BLaER1 (cell line): ENCODE measurements at regions not wholly inside any gene's neighbourhood (a gene's known extent, or its start where the extent isn't known, plus 50 kb on each side); places are given as distances from the start of the nearest gene placed in this dataset.

ENCODE experiments used
- H3K27ac ChIP-seq: shearing (Covaris generic); formaldehyde crosslinking; 2 replicates; pipeline ENCODE4 v1.8.1; 2022
- H3K27me3 ChIP-seq: shearing (Covaris generic); formaldehyde crosslinking; 2 replicates; pipeline ENCODE4 v1.8.1; 2022
- H3K36me3 ChIP-seq: shearing (Covaris generic); formaldehyde crosslinking; 2 replicates; pipeline ENCODE4 v1.8.1; 2022
- H3K4me1 ChIP-seq: shearing (Covaris generic); formaldehyde crosslinking; 2 replicates; pipeline ENCODE4 v1.8.1; 2022
- H3K4me2 ChIP-seq: shearing (Covaris generic); formaldehyde crosslinking; 2 replicates; pipeline ENCODE4 v1.8.1; 2022
- H3K4me3 ChIP-seq: shearing (Covaris generic); formaldehyde crosslinking; 2 replicates; pipeline ENCODE4 v1.8.1; 2022
- H3K9ac ChIP-seq: shearing (Covaris generic); formaldehyde crosslinking; 2 replicates; pipeline ENCODE4 v1.8.1; 2022
- H3K9me3 ChIP-seq: shearing (Covaris generic); formaldehyde crosslinking; 2 replicates; pipeline ENCODE4 v1.8.1; 2022
- H4K20me1 ChIP-seq: shearing (Covaris generic); formaldehyde crosslinking; 2 replicates; pipeline ENCODE4 v1.8.1; 2022
- Cebpa-rat ChIP-seq: shearing (Covaris generic); IDR thresholded peaks from 2 replicates; pipeline ENCODE4 v1.8.1; 2022

DNA sequence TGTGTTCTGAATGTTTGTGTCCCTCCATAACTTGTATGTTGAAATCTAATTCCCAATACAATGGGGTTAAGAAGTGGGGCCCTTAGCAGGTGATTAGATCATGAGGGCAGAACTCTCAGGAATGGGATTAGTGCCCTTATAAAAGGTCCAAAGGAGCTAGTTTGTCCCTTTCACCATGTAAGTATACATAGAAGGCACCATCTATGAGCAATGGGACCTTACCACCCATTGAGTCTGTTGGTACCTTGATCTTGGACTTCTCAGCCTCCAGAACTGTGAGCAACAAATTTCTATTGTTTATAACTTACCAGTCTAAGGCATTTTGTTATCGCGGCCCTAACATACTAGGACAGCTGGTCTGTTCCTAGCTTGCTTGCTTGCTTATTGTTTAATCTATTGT, 106.3 kb downstream of the MYCN start:
- Histone ChIP-seq H3K27ac (no peak overlapping the region), H4K20me1 (no peaks in the 10 kb centered on the region), H3K9ac (no peak overlapping the region), H3K4me1 (no peaks in the 10 kb centered on the region), H3K36me3 (no peaks in the 10 kb centered on the region), H3K4me2 (no peak overlapping the region), H3K9me3 (peaks cover 4% of the 10 kb centered on the region; the same call in 1 of the 2 replicates), H3K27me3 (no peaks in the 10 kb centered on the region), H3K4me3 (no peak overlapping the region)
- TF ChIP-seq Cebpa-rat: no peak

- TF ChIP-seq Cebpa-rat: no peak
- Histone ChIP-seq H3K27me3 (no peaks in the 10 kb centered on the region), H3K9me3 (peaks cover 4% of the 10 kb centered on the region; the same call in 1 of the 2 replicates), H4K20me1 (no peaks in the 10 kb centered on the region), H3K4me3 (no peak overlapping the region), H3K27ac (no peak overlapping the region), H3K9ac (no peak overlapping the region), H3K36me3 (no peaks in the 10 kb centered on the region), H3K4me1 (no peaks in the 10 kb centered on the region), H3K4me2 (no peak overlapping the region)
These were observed 105.5 kb downstream of the MYCN start for GRCh38 chr2:16045653-16046352.

- no peak for TF ChIP-seq Cebpa-rat
- Histone ChIP-seq H3K4me2 (no peak overlapping the region), H3K9ac (no peak overlapping the region)
These were observed 104.7 kb downstream of the MYCN start for GRCh38 chr2:16044946-16045456.

DNA sequence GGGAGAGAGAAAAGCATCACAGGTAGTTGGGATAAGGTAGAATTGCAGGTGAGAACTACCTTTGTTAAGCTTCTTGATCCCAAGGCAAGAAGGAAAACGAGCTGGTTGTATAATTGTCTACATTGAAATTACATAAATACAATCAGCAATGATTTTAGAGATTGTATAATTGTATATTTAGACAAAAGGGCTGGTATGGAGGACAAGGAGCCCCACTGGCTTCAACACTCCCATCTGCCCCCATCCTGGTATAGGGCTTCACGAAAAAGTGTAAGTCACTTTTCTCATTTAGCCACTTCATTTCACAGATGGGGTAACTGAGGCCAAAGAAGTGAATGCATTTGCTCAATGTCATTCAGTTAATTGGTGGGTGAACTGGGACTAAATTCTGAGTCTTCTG, 103.3 kb downstream of the MYCN start:
- Histone ChIP-seq H3K9me3 (peaks cover 4% of the 10 kb centered on the region; the same call in 1 of the 2 replicates), H3K36me3 (no peaks in the 10 kb centered on the region), H3K9ac (no peak overlapping the region), H3K27me3 (no peaks in the 10 kb centered on the region), H3K27ac (no peak overlapping the region), H3K4me2 (no peak overlapping the region), H4K20me1 (no peaks in the 10 kb centered on the region), H3K4me1 (peaks cover 6% of the 10 kb centered on the region; the same call in 1 of the 2 replicates), H3K4me3 (no peak overlapping the region)
- TF ChIP-seq Cebpa-rat: no peak

More at GRCh38 chr2:16044946-16045456, 104.7 kb downstream of the MYCN start:
- Histone ChIP-seq H3K4me1 (peaks cover under 1% of the 10 kb centered on the region; the same call in 1 of the 2 replicates), H4K20me1 (no peaks in the 10 kb centered on the region), H3K36me3 (no peaks in the 10 kb centered on the region), H3K27me3 (no peaks in the 10 kb centered on the region), H3K9me3 (peaks cover 4% of the 10 kb centered on the region; the same call in 1 of the 2 replicates), H3K4me3 (no peak overlapping the region), H3K27ac (no peak overlapping the region)

- H3K4me2 ChIP-seq: no peak overlapping the region
- no peaks in the 10 kb centered on the region for H3K36me3 ChIP-seq
- no peaks in the 10 kb centered on the region for H3K27me3 ChIP-seq
- peaks cover 6% of the 10 kb centered on the region; the same call in 1 of the 2 replicates for H3K4me1 ChIP-seq
- no peaks in the 10 kb centered on the region for H4K20me1 ChIP-seq
- no peak overlapping the region for H3K9ac ChIP-seq
- peaks cover 4% of the 10 kb centered on the region; the same call in 1 of the 2 replicates for H3K9me3 ChIP-seq
- H3K4me3 ChIP-seq: no peak overlapping the region
- H3K27ac ChIP-seq: no peak overlapping the region
- TF ChIP-seq Cebpa-rat: no peak
These were observed 102.8 kb downstream of the MYCN start for GRCh38 chr2:16043192-16043591.

DNA sequence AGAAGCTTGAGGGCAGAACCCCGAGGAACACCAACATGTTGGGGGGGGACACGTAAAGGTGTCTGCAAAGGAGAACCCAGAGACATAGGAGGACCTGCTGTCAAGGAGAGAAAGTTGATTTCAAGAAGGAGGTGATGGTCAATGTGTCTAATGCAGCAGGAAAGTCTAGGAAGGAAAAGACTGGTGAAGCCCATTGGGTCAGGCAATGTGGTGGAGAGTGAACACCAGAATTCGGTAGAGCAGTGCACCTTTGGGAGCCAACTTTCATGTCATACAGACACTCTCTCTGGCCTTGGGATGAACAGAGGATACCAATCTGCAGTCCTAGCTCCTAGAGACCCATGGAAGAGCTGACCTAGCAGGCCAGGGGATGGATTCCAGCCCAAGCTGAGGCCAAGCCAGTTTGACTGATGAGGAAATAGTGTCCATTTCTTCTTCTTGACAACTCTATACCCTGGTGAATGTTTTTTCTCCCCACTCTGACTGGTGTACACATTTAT, 101.9 kb downstream of the MYCN start:
- no peak overlapping the region for H3K4me3 ChIP-seq
- TF ChIP-seq Cebpa-rat: no peak
- no peaks in the 10 kb centered on the region for H4K20me1 ChIP-seq
- peaks cover 6% of the 10 kb centered on the region; the same call in 1 of the 2 replicates for H3K4me1 ChIP-seq
- H3K9ac ChIP-seq: no peak overlapping the region
- H3K36me3 ChIP-seq: no peaks in the 10 kb centered on the region
- no peak overlapping the region for H3K27ac ChIP-seq
- no peaks in the 10 kb centered on the region for H3K27me3 ChIP-seq
- no peak overlapping the region for H3K4me2 ChIP-seq
- peaks cover 4% of the 10 kb centered on the region; the same call in 1 of the 2 replicates for H3K9me3 ChIP-seq

DNA sequence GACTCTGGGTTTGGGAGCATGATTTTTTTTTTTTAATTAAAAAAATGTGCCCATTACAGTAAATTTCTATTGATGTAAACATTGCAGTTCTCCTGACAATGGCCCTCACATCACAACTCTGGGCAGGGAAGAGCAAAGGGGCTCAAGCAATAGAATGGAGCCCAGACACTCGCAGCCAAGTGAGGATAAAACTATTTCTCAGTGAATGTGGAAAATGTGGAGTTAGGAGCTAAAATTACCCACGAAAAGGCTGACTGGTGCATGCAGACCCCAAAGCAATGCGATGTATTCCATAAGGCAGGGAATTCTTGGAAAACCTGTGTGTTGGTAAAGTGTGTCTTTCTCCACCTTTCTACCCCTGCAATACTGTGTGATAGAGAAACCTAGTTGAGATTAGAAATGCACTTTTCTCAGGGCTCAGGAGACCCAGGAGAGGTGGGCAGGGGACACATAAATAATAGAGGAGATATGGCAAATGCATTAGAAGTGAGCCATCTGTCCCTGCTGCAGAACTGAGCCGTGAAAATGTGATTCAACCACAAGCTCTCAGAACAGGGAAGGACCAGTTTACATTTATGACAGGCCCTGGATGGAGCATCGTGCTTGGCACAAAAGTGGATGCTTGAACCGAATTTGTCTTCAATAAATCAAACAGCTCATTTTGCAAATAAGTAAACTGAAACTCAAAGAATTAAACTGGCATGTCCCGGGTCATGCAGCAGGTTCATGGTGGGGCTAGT, 100.1 kb downstream of the MYCN start:
- no peak overlapping the region for H3K9ac ChIP-seq
- H3K4me2 ChIP-seq: no peak overlapping the region
- TF ChIP-seq Cebpa-rat: no peak

GRCh38 chr2:16039823-16040222, 99.5 kb downstream of the MYCN start:
- no peak overlapping the region for H3K27ac ChIP-seq
- H3K4me3 ChIP-seq: no peak overlapping the region
- H4K20me1 ChIP-seq: no peaks in the 10 kb centered on the region
- no peak overlapping the region for H3K4me2 ChIP-seq
- TF ChIP-seq Cebpa-rat: no peak
- no peak overlapping the region for H3K9ac ChIP-seq
- no peaks in the 10 kb centered on the region for H3K9me3 ChIP-seq
- H3K4me1 ChIP-seq: peaks cover 15% of the 10 kb centered on the region
- H3K36me3 ChIP-seq: no peaks in the 10 kb centered on the region
- no peaks in the 10 kb centered on the region for H3K27me3 ChIP-seq

More for the DNA sequence above, 100.1 kb downstream of the MYCN start:
- H3K4me3 ChIP-seq: no peak overlapping the region
- H3K4me1 ChIP-seq: peaks cover 12% of the 10 kb centered on the region
- no peaks in the 10 kb centered on the region for H3K36me3 ChIP-seq
- no peaks in the 10 kb centered on the region for H3K9me3 ChIP-seq
- no peaks in the 10 kb centered on the region for H4K20me1 ChIP-seq
- no peaks in the 10 kb centered on the region for H3K27me3 ChIP-seq
- H3K27ac ChIP-seq: no peak overlapping the region

- no peaks in the 10 kb centered on the region for H3K9me3 ChIP-seq
- no peaks in the 10 kb centered on the region for H4K20me1 ChIP-seq
- no peak overlapping the region for H3K9ac ChIP-seq
- peaks cover 15% of the 10 kb centered on the region for H3K4me1 ChIP-seq
- H3K27me3 ChIP-seq: no peaks in the 10 kb centered on the region
- TF ChIP-seq Cebpa-rat: no peak
- H3K36me3 ChIP-seq: no peaks in the 10 kb centered on the region
- H3K27ac ChIP-seq: no peak overlapping the region
- no peak overlapping the region for H3K4me2 ChIP-seq
- H3K4me3 ChIP-seq: no peak overlapping the region
These were observed 98.7 kb downstream of the MYCN start for GRCh38 chr2:16039055-16039454.

- H4K20me1 ChIP-seq: no peaks in the 10 kb centered on the region
- H3K4me2 ChIP-seq: no peak overlapping the region
- no peak overlapping the region for H3K9ac ChIP-seq
- no peaks in the 10 kb centered on the region for H3K36me3 ChIP-seq
- H3K27me3 ChIP-seq: no peaks in the 10 kb centered on the region
- H3K4me3 ChIP-seq: no peak overlapping the region
- H3K27ac ChIP-seq: no peak overlapping the region
- H3K9me3 ChIP-seq: no peaks in the 10 kb centered on the region
- peaks cover 15% of the 10 kb centered on the region for H3K4me1 ChIP-seq
- no peak for TF ChIP-seq Cebpa-rat
These were observed 98.3 kb downstream of the MYCN start for GRCh38 chr2:16038621-16039020.
